GM21619 (cell line): ENCODE measurements at regions not wholly inside any gene's neighbourhood (a gene's known extent, or its start where the extent isn't known, plus 50 kb on each side); places are given as distances from the start of the nearest gene placed in this dataset.

Source experiments
- ATAC-seq: cut with Tn5 transposase; IDR thresholded peaks from one replicate; pipeline ENCODE4 v1.9.1; 2021; ENCODE audit not compliant: unreplicated experiment

DNA sequence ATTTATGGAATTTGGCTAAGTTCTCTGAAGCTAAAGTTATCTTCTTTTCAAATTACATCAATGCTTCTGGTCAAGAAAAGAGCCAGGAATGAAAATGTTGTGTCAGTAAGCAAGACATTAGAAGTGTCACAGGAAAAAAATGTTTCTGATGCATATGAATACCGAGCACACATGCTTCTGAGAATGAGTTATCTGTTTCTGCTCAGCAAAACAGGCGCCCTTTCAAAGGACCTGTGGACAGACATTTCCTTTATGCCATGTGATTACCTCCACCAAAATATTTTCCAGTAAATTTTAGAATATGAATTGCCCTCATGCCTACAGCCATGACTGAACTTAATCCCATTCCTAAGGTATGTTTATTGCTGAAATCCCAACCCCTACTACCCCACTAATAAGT, 55.4 kb upstream of the RNF180 start:
- no peak for ATAC-seq

DNA sequence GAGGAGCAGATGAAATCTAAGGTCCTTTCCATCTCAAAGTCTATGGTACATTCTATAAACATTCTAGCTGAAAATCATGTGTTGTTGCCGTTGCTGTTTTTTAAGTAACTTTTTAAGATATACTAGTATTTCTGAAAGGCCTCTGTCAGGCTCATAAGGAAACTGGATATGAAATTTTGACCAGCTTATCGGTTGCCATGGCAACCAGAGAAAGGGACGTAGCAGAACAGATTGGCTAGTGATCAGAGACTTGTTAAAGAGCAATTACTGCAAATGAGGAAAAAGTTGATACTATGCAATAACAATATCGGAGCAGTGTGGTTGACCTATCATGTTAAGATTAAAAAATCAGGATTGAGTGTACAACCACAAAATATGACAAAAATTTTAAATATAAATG, 57.0 kb upstream of the RNF180 start:
- ATAC-seq: no peak

DNA sequence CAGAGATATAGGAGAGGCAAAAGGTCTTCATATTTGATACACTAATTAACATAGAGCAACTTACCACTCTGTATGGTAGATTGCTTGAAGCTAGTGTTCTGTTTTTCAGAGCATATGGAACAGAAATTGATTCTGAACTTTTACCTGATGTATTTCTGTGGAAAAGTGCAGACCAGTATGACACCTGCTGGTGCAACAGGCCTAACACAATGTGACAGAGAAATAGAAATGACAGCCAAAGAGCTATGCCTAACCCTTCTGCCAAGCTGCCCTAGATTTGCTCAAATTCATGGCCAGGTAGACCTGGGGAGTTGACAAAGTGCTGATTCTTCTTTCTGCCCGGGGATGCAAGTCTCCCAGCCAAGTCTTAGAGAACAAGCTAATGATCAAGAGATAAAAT, 65.4 kb upstream of the RNF180 start:
- ATAC-seq: no peak

DNA sequence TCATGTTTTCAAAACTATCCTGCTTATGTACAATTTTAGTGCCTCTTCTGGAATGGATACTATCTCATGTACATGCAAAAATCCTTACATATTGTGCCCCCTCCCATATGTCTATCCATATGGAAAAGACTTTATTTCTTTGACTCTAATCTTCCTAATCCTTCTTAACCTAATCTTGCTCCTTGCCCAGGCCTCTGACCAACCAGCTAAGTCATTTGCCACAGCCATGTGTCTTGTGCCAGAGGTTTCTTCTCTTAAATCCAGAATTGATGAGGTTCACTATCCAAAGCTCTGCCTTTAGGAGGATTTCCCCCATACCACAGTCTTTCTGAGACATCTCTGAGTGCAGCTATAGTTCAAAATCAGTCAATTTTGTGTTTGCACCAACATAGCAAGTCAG, 68.9 kb upstream of the RNF180 start:
- no peak for ATAC-seq

DNA sequence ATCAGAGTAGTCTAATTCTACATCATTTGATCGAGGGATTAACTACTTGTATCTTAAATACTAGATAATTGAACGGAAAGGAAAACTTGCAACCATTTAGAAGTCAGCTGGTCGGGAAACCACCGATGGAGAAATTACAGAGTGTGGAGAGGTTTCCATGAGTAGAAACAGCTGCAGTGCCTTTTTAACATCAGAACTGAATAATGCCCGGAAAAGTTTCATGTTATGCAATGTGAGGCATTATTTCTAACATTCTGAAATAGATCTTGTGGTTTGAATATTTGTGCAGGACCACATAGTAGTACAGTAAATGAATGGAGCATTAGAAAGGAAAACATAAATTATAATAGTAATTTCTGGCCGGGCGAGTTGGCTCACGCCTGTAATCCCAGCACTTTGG, 88.1 kb upstream of the RNF180 start:
- no peak for ATAC-seq

DNA sequence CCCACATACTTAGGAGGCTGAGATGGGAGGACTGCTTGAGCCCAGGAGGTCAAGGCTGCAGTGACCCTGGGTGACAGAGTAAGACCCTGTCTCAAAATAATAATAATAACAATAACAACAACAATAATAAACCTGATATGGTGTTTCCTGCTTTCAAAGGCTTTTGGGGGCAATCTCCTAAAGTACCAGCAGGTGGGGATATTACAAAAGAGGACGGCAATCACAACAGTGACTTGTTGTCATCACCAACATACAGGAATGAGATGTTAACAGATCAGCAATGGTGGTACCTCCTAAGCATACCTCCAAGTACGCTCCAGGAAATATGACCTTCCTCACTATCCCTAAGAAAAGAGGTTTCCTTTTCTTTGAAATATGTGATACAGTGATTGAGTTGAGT, 91.1 kb upstream of the RNF180 start:
- peak; percentile 83 for ATAC-seq

DNA sequence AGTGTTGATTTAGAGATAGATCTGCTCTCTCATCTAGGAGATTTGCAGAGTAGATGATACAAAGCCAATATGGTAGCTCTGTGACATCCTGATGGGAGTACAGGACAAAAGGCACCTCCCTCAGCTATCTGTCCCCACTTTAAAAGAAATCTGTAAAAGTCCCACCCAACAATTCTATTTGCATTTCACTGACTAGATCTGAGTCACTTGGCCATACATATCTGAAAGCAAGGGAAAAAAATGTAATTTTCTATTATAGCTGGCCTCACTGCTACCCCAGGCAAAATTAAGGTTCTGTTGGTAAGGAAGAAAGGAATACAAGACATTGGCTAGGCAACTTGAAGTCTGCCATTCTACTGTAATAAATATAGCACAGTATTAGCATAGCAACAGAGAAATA, 96.2 kb upstream of the RNF180 start:
- ATAC-seq: no peak

DNA sequence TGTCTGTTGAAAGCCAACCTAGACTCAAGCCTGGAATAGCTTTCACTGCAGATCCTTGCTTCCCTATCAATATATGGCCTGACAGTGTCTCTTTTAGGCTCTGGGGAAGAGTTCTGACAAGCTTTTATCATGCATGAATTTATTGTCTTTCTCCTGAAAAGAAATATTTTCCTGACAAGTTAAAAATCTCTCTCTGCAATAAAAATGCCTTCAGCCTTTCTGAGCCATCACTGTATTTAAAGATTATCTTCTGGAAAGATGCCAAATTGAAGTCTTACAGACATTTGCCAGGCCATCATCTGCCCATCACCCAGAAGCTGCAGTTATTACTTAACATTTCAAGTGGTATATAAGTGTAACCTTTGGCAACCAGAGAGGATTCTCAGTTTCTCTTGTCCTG, 88.1 kb upstream of the HTR1A start:
- no peak for ATAC-seq

DNA sequence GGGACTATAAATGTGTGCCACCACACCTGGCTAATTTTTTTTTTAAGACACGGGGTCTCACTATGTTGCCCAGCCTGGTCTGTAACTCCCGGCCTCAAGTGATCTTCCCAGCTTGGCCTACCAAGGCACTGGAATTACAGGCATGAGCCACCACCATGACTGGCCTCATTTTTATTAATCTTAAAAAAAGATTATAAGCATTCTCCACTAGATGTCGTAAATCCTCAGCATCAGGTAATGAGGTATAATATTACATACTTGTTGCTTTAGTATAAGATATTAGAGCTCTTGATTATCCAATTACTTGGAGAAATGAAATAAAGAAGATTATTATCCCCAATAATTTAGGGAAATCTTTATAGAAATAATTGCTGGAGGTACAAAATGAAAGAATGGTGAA, 78.2 kb upstream of the HTR1A start:
- ATAC-seq: no peak

DNA sequence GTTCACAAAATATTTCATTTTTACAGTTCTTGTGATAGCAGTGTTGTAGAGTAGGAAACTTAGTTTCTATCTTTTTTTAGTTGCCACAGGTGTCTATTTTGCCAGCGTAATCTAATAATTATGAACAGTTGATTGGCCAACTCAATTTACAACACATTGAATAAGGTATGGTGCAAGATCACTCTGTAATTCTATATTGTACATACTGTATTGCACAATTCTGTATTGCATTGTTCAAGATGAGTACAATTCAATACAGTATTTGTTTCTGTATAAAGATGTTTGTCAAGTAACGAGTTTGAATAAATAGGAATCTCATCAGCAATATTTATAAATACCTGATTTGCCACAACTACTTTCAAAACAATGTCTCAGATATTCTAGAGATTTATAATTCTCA, 64.2 kb upstream of the HTR1A start:
- no peak for ATAC-seq

DNA sequence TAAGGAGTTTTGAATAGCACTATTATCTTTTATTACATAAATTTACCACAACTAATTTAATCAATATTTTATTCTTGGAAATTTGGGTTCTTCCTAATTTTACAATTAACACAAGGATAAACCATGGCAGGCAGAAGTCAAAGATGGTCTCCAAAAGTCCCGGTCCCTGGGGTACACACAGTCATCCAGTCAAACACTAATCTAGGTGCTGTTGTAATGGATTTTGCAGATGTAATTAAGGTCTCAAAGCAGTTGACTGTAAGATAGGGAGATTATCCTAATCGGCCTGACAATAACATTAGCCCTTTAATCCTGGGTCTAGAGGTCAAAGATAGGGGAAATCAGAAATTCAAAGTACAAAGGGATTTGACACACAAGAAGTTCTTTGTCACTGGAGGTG, 57.5 kb upstream of the HTR1A start:
- ATAC-seq: no peak

DNA sequence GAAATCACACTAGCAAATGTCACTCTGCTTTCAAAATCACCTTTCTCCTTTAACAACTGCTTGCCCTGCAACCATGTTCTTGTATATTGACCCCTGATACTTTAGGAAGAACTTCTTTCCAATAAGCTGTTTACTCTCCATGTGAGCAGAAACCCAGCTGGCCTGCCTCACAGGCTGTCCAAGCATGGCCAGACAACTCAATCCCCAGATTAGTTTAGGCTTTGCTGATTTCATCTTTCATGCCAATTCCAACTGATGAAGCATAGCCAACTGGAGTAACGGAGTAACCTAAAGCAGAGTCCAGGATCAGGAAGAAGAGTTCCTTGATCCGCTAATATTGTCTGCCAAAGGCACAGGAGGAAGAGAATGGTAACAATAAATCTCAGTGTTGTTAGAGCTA, 56.7 kb upstream of the HTR1A start:
- no peak for ATAC-seq

DNA sequence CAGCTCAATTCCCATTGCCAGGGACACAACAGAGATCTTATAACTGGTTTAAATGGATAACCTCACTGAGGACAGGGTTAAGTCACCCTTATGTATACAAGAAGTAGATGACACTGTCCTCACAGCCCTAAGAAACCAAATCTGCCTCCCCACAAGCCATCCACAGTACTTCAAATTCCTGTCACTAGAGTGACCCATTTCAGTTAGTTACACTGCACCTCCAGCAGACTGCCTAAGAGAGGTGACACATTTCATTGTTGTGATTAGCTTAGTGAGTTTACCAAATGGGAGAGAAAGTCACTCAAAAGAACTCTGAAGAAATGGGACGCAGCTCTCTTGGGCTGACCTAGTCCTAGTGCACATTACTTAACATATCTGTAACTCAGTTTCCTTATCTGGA, 53.6 kb upstream of the HTR1A start:
- ATAC-seq: no peak
